AG09309 (cell line): ENCODE measurements at regions not wholly inside any gene's neighbourhood (a gene's known extent, or its start where the extent isn't known, plus 50 kb on each side); places are given as distances from the start of the nearest gene placed in this dataset.

ENCODE experiments used
- DNase-seq: peaks from one replicate; pipeline ENCODE4 v3.0.0-alpha.2; 2010; ENCODE audit warnings: low read depth
- H3K4me3 ChIP-seq: 2 replicates; pipeline ENCODE4 v1.5.1; 2011; ENCODE audit warnings: mild to moderate bottlenecking, low read depth, low read length, moderate library complexity; ENCODE audit not compliant: control insufficient read depth
- TF ChIP-seq, protein P1 (sequence below): IDR thresholded peaks from 2 replicates; pipeline ENCODE4 v1.5.1; 2011; ENCODE audit warnings: mild to moderate bottlenecking, low read depth, low read length, inconsistent platforms; ENCODE audit not compliant: insufficient read depth, control insufficient read depth; ENCODE audit errors: missing control alignments

DNA sequence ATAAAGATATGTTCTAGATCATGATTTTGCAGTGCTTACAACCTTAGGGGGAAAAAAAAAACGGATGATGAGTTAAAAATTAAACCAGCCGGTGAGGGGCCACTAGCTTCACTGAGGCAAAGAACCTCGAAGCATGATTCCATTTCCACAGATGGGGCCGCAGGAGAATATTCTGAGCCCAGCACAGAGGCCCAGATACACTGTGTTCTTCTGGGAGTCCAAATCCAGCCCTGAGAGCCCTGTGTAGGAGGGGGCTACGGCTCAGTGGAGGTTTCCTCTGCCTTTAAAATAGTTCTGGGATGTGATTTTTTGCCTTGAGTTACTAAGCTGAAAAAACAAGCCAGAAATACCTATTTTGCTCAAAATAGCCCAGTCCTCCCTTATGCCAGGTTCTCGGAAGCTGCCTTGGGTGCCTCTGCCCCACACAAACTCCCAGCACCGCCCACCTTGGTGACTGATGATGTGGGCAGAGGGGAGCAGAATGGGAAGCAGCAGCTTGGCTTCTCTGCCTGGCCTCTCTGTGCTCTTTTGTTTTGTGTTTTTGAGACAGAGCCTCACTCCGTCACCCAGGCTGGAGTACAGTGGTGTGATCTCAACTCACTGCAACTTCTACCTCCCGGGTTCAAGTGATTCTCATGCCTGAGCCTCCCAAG lies 105.4 kb upstream of the BCL2L14 start:
- H3K4me3 ChIP-seq, result no peak overlapping the region
- DNase-seq, result no peak
- TF ChIP-seq, protein P1, sequence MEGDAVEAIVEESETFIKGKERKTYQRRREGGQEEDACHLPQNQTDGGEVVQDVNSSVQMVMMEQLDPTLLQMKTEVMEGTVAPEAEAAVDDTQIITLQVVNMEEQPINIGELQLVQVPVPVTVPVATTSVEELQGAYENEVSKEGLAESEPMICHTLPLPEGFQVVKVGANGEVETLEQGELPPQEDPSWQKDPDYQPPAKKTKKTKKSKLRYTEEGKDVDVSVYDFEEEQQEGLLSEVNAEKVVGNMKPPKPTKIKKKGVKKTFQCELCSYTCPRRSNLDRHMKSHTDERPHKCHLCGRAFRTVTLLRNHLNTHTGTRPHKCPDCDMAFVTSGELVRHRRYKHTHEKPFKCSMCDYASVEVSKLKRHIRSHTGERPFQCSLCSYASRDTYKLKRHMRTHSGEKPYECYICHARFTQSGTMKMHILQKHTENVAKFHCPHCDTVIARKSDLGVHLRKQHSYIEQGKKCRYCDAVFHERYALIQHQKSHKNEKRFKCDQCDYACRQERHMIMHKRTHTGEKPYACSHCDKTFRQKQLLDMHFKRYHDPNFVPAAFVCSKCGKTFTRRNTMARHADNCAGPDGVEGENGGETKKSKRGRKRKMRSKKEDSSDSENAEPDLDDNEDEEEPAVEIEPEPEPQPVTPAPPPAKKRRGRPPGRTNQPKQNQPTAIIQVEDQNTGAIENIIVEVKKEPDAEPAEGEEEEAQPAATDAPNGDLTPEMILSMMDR, result no peak

DNA sequence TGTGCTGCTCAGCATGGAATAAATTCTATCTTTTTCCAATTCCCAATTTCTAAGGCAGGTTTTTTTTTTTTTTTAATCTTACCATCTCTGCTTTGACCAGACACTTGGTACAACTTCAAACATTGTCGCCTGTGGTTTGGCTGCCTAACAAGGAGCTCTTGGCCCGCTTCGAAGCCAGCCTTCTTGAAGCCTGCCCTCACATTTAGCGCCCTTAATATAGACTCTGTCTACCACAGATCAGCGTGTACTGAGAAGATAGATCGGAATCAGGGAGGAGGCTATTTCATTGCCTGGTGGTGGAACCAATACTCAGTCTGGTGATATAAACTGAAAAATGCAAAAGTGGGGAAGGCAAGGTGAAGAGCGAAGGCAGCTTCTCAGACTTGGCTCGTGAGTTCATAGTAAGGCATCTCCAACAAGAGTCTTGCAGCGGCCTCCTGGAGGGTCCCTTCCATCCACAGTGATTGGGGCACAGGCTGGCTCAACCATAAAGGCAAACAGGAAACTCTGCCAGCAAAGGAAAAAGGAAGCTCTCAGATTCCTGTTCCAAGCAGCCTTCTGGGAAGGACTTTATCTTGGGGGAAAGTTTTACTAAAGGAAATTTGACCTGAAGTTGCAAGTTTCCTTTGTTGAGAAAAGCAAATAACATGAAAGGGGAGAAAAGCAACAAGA lies 103.2 kb upstream of the BCL2L14 start:
- no peak overlapping the region for H3K4me3 ChIP-seq
- DNase-seq, result no peak
- TF ChIP-seq, protein P1, result no peak

DNA sequence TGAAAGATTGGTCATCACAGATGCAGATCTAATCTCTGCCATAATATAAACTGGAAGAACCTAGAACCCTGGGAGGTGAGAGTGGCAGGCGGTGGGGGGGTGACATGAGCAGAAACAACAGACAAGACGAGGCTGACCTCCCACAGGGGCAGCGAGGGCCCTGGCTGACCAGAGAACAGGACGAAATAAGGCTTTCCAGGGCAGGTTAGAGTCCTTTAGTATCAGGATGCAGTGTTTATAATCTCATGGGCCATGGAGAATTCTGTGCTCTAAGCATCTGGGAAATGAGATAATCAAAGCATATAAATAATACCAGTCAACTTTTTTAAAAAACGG lies 102.7 kb upstream of the BCL2L14 start:
- no peak for DNase-seq
- TF ChIP-seq, protein P1, result no peak
- no peak overlapping the region for H3K4me3 ChIP-seq

DNA sequence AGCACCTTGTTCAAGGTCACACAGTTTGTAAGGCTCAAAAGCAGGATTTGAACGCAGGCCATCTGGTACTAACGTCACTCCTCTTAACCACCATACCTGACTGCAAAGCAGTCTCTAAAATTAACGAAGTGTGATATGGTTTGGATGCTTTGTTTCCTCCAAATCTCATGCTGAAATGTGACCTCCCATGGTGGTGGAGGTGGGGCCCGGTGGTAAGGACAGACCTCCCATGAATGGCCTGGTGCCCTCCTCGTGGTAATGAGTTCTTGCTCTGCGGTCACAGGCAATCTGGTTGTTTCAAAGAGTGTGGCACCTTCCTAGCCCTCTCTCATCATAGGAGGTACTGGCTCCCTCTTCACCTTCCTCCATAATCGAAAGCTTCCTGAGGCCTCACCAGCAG lies 102.2 kb upstream of the BCL2L14 start:
- TF ChIP-seq, protein P1, result no peak
- no peak overlapping the region for H3K4me3 ChIP-seq
- no peak for DNase-seq

DNA sequence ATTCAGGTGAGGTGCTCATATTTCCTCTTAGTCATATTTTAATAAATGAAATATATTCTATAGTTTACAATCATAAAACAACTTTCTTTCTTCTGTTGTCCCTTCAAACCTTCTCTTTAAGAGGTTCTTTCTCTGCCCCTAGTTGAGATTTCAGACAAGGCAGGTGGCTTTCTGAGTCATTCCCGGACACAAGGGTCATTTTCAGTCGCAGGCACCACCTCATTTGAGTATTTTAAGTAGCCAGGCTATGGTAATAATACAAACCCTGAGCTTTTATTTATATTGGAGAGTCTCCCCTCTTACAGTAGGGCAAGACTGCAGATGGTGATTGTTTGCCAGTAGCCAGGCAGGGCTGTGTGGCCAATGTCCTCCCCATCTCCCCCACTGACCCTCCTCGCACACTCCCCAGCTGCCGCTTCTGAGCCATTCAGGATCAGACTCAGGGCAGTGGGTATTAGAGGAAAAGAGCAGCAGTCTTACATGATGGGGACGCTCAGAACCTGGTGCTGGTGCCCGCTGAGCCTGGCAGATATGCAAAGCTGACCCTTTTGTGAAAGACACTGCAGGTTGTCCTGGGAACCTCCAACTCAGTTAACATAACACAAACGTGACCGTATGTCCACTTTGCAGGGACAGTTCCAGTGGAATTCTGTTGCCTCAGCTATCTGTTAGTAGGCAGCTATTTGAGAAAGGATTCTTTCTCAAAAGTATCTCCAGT lies 101.1 kb upstream of the BCL2L14 start:
- H3K4me3 ChIP-seq, result no peak overlapping the region
- no peak for DNase-seq
- TF ChIP-seq, protein P1, result no peak

DNA sequence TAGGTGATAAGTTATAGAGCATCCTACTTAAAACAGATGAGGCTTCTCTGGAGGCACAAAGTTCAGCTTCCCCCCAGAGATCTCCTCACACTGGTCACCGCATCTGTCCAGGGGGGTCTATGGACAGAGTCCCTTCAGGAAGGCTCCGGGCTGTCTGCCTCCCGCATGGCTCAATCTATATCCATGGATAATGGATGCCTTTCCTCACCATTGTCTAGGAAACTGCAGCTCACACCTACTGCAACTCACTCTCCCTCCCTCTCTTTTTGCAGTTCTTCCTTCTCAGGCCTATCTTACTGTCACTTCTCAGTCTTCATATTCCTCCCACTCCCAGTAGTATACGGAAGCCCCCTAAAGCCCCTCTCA lies 100.6 kb upstream of the BCL2L14 start:
- H3K4me3 ChIP-seq, result no peak overlapping the region
- TF ChIP-seq, protein P1, result no peak

More for the DNA sequence above, 100.6 kb upstream of the BCL2L14 start:
- no peak for DNase-seq
